ENCODE measurements at regions not wholly inside any gene's neighbourhood (a gene's known extent, or its start where the extent isn't known, plus 50 kb on each side); places are given as distances from the start of the nearest gene placed in this dataset.
A peak's percentile ranks its signal among the peaks of the same experiment; 100 is the strongest.
"Not testable (repeated sequence)": the region's sequence is repeated elsewhere in the genome, so short reads cannot be mapped to it uniquely, and the experiment has no call there.

DNA sequence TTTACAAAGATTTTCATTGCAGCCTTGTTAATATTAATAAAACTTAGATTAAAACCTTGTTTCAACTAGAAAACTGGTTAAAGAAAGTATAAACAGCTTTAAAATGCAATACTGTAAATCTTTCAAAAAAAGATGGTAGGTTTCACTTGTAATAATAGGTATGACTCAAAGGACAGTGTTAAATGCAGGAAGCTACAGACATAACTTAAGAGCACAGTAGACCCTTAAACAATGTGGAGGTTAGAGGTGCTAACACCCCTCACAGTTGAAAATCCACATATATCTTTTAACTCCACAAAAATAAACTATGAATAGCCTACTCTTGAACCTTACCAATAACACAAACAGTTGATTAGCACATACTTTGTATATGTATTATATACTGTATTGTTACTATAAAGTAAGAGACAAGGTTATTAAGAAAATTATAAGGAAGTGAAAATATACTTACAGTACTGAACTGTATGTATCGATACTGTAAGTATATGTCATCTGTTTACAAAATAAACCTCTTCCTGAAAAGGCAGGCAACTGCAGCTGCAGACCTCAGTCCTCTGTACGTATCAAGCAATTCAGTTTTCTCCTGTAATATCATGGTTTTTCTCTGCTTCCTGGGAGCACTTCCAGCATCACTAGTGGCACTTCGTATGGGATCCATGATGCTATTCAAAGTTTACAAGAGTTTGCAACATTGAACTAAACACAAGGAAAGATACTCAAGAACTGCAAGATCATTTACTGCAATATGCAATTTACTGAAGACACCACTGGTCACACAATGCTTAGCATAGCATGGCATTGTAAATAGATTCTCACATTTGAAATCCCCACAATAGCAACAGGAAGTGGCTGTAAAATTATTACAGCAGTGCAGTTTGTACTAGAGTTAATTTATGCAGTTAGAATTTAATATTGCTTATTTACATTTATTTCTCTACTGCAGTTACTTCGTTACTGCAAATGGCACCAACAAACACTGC, 610.5 kb upstream of the LRRTM4 start:
- FAIRE-seq = no peak
- no peak for TF ChIP-seq POLR2A (IDR thresholded peaks at IDR 0.05; ENCODE audit: low read depth, low read length)
- no peak for DNase-seq (ENCODE audit: insufficient read length, low spot score)

DNA sequence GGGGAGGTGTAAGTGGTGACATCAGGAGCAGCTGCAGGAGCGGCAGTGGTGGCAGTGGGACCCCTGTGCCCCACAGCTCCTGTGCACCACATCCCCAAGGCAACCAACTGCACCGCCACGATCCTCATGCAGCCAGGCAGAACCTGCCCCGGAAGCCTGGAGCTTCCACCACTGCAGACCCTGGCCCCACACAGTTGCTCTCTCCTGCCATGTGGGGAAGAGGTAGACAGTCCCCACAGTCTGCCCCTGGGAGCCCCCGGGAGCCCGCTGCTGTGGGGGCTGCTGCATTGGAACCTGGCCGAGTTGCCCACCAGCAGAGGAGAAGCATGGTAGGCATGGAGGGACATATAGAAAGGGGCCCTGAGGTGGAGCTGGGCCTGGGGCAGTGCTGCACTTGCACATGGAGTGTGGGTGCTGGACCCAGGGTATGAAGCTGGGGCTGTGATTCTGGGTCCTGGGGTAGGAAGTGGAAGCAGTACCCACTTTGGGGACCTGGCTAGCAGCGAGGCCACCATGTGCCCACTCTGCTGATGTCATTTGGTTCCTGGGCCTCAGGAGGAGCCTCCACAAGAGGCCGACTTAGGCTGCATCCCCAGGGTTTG, 623.3 kb upstream of the LRRTM4 start:
- DNase-seq (ENCODE audit: insufficient read length, low spot score) (no peak), FAIRE-seq (no peak)
- TF ChIP-seq POLR2A (IDR thresholded peaks at IDR 0.05; ENCODE audit: low read depth, low read length) = no peak

DNA sequence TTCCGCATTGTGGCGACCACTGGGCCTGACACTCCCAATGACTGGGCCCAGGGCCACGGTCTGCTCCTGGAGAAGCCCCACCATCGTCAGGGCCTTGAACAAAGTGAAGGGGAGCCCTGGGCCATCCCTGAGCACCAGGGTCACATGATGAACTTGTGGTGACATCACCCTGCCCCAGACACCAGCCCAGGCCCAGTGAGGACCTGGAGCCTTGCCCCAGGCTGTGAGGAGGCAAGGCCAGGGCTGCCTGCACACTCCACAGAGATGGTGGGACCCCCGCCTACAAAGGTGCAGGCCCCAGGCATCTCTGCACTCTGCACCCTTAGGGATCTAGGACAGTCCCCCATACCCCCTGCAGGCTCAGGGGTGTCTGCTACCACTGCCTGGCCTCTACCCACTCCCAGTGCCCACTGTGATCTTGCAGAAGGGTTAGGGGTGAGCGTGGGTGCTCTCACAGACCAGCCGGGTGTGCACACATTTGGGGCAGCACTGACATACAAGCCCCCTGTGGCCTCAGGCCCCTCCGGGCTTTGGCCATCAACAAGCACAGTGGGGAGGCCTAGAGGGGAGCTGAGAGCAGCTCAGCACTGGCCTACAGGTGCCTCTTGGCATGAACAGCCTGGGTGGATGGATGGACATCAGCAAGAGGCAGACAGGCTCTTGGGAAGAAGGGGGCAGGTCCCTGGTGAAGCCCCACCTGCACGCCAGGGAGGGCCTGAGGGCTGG, 624.0 kb upstream of the LRRTM4 start:
- FAIRE-seq = no peak
- no peak for TF ChIP-seq POLR2A (IDR thresholded peaks at IDR 0.05; ENCODE audit: low read depth, low read length)
- DNase-seq (ENCODE audit: insufficient read length, low spot score) = no peak

DNA sequence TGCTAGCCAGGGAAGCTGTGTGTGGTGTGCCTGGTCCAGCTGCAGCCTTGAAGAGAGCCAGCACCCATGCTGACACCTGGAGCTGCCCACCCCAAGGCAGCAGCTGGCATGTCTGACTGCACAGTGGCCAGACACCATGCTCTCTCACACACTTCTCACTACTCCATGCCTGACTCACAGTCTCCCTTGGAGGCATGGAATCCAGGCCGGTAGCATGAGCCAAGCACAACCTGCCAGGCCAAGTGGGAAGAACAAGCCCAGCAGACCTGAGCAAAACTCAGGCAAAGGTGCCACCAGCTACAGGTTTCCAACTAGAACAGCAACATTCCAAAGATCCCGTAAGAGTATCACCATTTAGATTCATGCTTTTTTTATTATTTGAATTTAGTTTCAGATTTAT, 625.3 kb upstream of the LRRTM4 start:
- no peak for DNase-seq (ENCODE audit: insufficient read length, low spot score)
- no peak for TF ChIP-seq POLR2A (IDR thresholded peaks at IDR 0.05; ENCODE audit: low read depth, low read length)
- no peak for FAIRE-seq

DNA sequence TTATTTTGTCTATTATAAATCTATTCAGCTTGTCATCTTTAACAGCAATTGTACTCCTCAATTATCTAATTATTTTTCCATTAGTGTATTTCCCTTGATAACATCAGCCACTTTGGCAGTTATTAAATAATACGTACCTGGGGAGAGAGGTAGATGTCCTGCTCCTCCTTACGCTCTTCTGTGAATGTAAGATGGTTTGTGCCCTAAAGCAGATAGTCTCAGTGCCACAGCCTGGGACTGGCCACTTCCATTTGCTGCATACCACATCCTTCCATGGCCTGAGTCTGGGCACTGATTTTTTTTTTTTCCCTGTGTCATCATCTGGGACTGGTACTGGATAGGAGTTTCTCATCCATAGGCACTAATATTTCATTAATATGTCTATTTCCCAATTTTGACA, 632.4 kb upstream of the LRRTM4 start:
- TF ChIP-seq POLR2A (IDR thresholded peaks at IDR 0.05; ENCODE audit: low read depth, low read length) = no peak
- no peak for FAIRE-seq
- no peak for DNase-seq (ENCODE audit: insufficient read length, low spot score)

DNA sequence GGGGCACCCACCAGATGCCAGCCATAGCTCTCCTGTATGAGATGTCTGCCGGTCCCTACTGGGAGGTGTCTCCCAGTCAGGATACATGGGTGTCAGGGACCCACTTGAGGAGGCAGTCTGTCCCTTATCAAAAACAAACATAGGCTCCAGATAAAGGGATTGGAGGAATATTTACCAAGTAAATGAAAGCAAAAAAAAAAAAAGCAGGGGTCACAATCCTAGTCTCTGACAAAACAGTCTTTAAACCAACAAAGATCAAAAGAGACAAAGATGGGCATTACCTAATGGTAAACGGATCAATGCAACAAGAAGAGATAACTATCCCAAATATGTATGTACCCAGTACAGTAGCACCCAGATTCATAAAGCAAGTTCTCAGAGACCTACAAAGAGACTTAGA, 640.0 kb upstream of the LRRTM4 start:
- TF ChIP-seq POLR2A (IDR thresholded peaks at IDR 0.05; ENCODE audit: low read depth, low read length) = no peak
- FAIRE-seq = no peak
- no peak for DNase-seq (ENCODE audit: insufficient read length, low spot score)

DNA sequence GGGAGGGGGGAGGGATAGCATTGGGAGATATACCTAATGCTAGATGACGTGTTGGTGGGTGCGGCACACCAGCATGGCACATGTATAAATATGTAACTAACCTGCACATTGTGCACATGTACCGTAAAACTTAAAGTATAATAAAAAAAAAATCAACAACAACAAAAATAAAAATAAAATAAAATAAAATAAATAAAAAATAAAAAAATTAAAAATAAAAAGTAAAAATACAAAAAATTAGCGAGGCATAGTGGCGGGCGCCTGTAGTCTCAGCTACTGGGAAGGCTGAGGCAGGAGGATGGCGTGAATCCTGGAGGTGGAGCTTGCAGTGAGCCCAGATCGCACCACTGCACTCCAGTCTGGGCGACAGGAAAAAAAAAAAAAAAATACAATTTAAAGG, 650.0 kb upstream of the LRRTM4 start:
- not testable (repeated sequence) for DNase-seq (ENCODE audit: insufficient read length, low spot score); FAIRE-seq

DNA sequence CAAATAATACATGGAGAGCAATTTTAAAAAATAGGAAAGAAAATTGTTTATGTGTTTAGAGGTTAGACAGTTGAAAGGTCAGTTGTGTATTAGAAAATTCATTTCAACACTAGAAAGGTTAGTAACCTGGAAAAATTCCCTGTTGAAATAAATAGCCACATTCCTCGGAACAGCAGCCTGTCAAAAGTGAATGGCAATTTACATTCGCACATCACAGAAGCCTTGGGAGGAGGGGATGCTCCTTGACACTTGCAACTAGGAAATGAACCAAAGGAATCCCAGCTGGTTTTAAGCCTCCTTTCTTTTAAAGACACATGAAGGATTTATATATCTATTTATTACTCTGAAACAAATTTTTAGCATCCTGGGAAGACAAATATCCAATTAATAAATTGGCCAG, 653.5 kb upstream of the LRRTM4 start:
- no peak for TF ChIP-seq POLR2A (IDR thresholded peaks at IDR 0.05; ENCODE audit: low read depth, low read length)
- DNase-seq (ENCODE audit: insufficient read length, low spot score) = no peak

DNA sequence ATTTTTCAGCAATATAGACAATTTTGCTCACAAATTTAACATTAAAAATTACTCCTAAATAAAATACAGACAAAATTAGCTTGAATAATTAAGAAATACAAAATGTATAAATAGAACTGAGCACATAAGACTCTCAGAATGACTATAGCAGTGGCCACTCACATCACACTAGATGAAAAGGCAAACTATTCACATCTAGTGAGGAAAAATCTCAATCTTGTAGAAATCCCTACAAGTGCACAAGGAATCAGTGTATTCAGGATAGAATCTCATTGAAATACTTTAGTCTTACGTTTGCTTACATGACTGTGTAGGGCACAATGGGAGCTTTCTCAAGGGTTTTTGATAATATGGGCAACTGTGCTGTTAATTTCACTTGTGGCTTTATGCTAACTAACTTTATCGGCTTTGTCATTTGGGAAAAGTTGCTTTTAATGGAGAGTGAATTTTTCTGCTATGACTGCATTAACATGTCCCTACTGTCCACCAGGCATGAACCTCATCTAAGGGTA, 678.9 kb upstream of the LRRTM4 start:
- FAIRE-seq = peak; percentile 38
- TF ChIP-seq POLR2A (IDR thresholded peaks at IDR 0.05; ENCODE audit: low read depth, low read length) = no peak

More for the DNA sequence above, 653.5 kb upstream of the LRRTM4 start:
- no peak for FAIRE-seq

DNA sequence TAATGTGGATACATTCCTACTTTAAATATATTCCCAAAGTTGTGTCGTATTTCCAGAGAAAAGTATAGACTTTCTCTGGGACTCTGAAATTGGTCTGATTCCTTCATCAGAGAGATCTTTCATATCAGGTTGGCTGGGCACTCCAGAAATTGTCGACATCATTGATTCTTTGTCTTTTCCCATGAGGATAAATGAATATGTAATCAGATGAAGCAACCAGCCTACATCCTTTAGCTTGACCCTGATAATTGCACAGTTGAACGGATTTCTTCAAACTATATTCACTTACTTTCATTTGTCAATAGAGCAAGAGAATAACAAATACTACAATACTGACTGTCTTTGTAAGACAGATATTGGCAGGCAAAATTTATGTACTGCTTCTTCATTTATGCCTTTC, 680.2 kb upstream of the LRRTM4 start:
- no peak for TF ChIP-seq POLR2A (IDR thresholded peaks at IDR 0.05; ENCODE audit: low read depth, low read length)
- DNase-seq (ENCODE audit: insufficient read length, low spot score) (no peak), FAIRE-seq (no peak)

More for the DNA sequence above, 678.9 kb upstream of the LRRTM4 start:
- no peak for DNase-seq (ENCODE audit: insufficient read length, low spot score)

DNA sequence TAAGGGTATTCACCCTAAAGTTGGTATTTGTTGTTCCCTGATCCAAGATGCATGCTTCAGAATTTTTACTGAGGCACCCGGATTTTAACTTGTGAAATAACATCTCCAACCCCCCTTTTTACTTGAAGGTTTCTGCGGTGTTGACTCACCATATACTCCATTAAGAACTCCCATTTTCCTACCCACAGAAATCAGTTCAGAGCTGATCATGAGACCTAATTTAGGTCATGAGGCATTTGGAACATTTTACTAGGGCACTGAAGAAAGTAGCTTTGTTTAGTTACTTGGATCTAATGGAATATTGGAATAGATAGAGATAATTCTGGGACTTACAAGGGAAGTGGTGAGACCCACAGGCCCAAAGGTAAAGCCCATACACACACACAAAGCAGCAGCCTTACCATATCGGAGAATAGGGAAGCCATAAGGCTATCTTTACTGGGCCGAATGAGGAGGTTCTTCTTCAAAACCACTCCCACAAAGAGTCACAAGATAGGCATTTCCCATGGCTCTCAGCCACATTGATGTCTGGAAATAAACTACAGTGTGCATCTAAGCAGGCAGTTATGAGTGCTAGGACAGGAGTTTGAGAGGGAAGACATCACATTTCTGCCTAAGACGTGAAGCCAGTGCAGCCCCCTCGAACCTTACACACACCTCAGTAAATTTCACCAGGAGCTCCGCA, 681.0 kb upstream of the LRRTM4 start:
- TF ChIP-seq POLR2A (IDR thresholded peaks at IDR 0.05; ENCODE audit: low read depth, low read length) = no peak
- FAIRE-seq (peak; percentile 89), DNase-seq (ENCODE audit: insufficient read length, low spot score) (peak; percentile 0)

DNA sequence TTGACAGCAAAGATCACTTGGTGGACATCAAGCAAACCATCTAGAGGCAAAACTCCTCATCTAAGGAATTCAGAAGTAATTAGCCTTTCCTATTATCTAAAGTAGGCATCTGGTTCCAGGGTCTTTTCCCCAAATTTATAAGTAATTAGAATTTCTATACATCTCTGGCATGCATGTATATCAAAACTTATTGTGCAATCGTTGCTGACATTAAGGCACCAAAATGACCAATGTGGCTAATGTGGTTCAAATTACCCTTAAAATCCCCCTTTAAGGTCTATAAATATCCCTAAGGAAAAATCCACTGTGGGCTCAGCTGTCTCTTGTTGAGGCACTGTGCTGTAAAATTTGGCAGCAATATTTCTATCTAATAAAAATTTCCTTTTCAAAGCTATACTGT, 695.9 kb upstream of the LRRTM4 start:
- no peak for FAIRE-seq
- DNase-seq (ENCODE audit: insufficient read length, low spot score) = no peak
- no peak for TF ChIP-seq POLR2A (IDR thresholded peaks at IDR 0.05; ENCODE audit: low read depth, low read length)

DNA sequence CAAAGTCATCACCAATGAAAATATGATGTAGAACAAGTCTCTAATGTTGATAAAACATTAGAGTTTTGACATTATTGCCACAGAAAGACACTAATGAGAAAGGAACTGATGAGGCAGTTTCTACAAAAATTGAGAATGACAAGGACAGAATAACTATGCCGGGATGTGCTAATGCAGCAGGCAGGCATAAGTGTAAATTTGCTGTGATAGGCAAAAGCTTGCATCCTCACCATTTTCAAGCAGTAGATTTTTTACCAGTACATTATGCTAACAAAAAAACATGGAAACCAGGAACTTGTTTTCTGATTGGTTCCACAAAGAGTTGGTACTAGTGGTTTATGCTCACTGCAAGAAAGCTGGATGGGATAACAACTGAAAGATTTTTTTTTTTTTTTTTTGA, 715.5 kb upstream of the LRRTM4 start:
- FAIRE-seq (no peak), DNase-seq (ENCODE audit: insufficient read length, low spot score) (no peak)
- no peak for TF ChIP-seq POLR2A (IDR thresholded peaks at IDR 0.05; ENCODE audit: low read depth, low read length)
